HG03196 (cell line): ENCODE measurements at regions not wholly inside any gene's neighbourhood (a gene's known extent, or its start where the extent isn't known, plus 50 kb on each side); places are given as distances from the start of the nearest gene placed in this dataset.
"Not testable (repeated sequence)": the region's sequence is repeated elsewhere in the genome, so short reads cannot be mapped to it uniquely, and the experiment has no call there.

Source experiments
- ATAC-seq: cut with Tn5 transposase; IDR thresholded peaks from one replicate; pipeline ENCODE4 v1.9.1; 2021; ENCODE audit not compliant: unreplicated experiment

GRCh38 chr13:99792079-99792921 is 179.3 kb downstream of the ZIC5 start:
- no peak for ATAC-seq

- ATAC-seq, result no peak
These were observed 188.9 kb downstream of the ZIC5 start for GRCh38 chr13:99782669-99783068.

GRCh38 chr13:99778500-99778899 is 193.1 kb downstream of the ZIC5 start:
- ATAC-seq, result no peak

- no peak for ATAC-seq
These were observed 193.7 kb downstream of the ZIC5 start for GRCh38 chr13:99777873-99778272.

GRCh38 chr13:99774644-99775043 is 196.9 kb downstream of the ZIC5 start:
- ATAC-seq, result no peak

GRCh38 chr13:99768986-99769385 is 202.6 kb downstream of the ZIC5 start:
- no peak for ATAC-seq

GRCh38 chr13:99766641-99767045 is 204.9 kb downstream of the ZIC5 start:
- no peak for ATAC-seq

GRCh38 chr13:99765869-99766268 is 205.7 kb downstream of the ZIC5 start:
- no peak for ATAC-seq

GRCh38 chr13:99760456-99760855 is 211.1 kb downstream of the ZIC5 start:
- ATAC-seq, result no peak

GRCh38 chr13:99759163-99759552 is 212.4 kb downstream of the ZIC5 start:
- no peak for ATAC-seq

GRCh38 chr13:99758460-99759162 is 213.0 kb downstream of the ZIC5 start:
- no peak for ATAC-seq

- ATAC-seq, result no peak
These were observed 213.7 kb downstream of the ZIC5 start for GRCh38 chr13:99757756-99758459.

- ATAC-seq, result no peak
These were observed 215.3 kb downstream of the ZIC5 start for GRCh38 chr13:99756281-99756680.

- not testable (repeated sequence) for ATAC-seq
These were observed 216.8 kb downstream of the ZIC5 start for GRCh38 chr13:99754750-99755149.

- ATAC-seq, result no peak
These were observed 219.2 kb downstream of the ZIC5 start for GRCh38 chr13:99752373-99752772.

GRCh38 chr13:99751517-99752199 is 219.9 kb downstream of the ZIC5 start:
- no peak for ATAC-seq

GRCh38 chr13:99750951-99751350 is 220.6 kb downstream of the ZIC5 start:
- no peak for ATAC-seq

- no peak for ATAC-seq
These were observed 222.1 kb downstream of the ZIC5 start for GRCh38 chr13:99749271-99750019.

GRCh38 chr13:99747403-99747710 is 224.2 kb downstream of the ZIC5 start:
- ATAC-seq, result no peak

- no peak for ATAC-seq
These were observed 224.7 kb downstream of the ZIC5 start for GRCh38 chr13:99746637-99747402.
